ENCODE measurements at regions not wholly inside any gene's neighbourhood (a gene's known extent, or its start where the extent isn't known, plus 50 kb on each side); places are given as distances from the start of the nearest gene placed in this dataset.

GRCh38 chr5:99314721-99315120, 385.9 kb upstream of the CHD1 start:
- no peak for TF ChIP-seq POLR2A (IDR thresholded peaks at IDR 0.05; ENCODE audit: low read length)
- TF ChIP-seq GATA1 (IDR thresholded peaks at IDR 0.05; ENCODE audit: low read depth, low read length), result no peak

Data from erythroblast (primary cell).